GM23338 (cell line): ENCODE measurements at regions not wholly inside any gene's neighbourhood (a gene's known extent, or its start where the extent isn't known, plus 50 kb on each side); places are given as distances from the start of the nearest gene placed in this dataset.

Experiments used
- CREB1 ChIP-seq: fragments of 250-450 bp; sonication (Bioruptor Pico); IDR thresholded peaks from 2 replicates; pipeline ENCODE4 v1.5.0; 2020; ENCODE audit warnings: low read depth, mild to moderate bottlenecking, moderate library complexity
- CTCF ChIP-seq, 2 experiments: fragments of 200-600 bp in 1 of 2; sonication (generic) in 1 of 2; conservative IDR thresholded peaks; 2 replicates each; pipeline versions ENCODE4 v1.5.1 to v1.6.1; 2016 to 2017; ENCODE audit warnings: antibody characterized with exemption in 2 of 2, low read depth in 2 of 2, mild to moderate bottlenecking in 2 of 2, moderate library complexity in 1 of 2
- EZH2 ChIP-seq: fragments of 200-600 bp; sonication (generic); IDR thresholded peaks from one replicate; pipeline ENCODE4 v1.8.0; 2017; ENCODE audit warnings: antibody characterized with exemption, mild to moderate bottlenecking, low read depth; ENCODE audit not compliant: unreplicated experiment
- EZH2phosphoT487 ChIP-seq: fragments of 200-600 bp; sonication (generic); IDR thresholded peaks from one replicate; pipeline ENCODE4 v1.8.1; 2018; ENCODE audit warnings: antibody characterized with exemption; ENCODE audit not compliant: unreplicated experiment
- JUNB ChIP-seq: IDR thresholded peaks from one replicate; pipeline ENCODE4 v1.6.1; 2016; ENCODE audit warnings: antibody characterized with exemption; ENCODE audit not compliant: unreplicated experiment
- NANOG ChIP-seq: IDR thresholded peaks from 2 replicates; pipeline ENCODE4 v1.6.1; 2016; ENCODE audit warnings: antibody characterized with exemption, borderline replicate concordance
- POLR2AphosphoS5 ChIP-seq: IDR thresholded peaks from 2 replicates; pipeline ENCODE4 v1.6.1; 2016; ENCODE audit warnings: antibody characterized with exemption, low read depth
- REST ChIP-seq: IDR thresholded peaks from one replicate; pipeline ENCODE4 v1.6.1; 2018; ENCODE audit warnings: antibody characterized with exemption; ENCODE audit not compliant: unreplicated experiment
- ZNF331 ChIP-seq: fragments of 250-450 bp; sonication (Bioruptor Pico); IDR thresholded peaks from 2 replicates; pipeline ENCODE4 v1.5.0; 2020; ENCODE audit warnings: low read depth, mild to moderate bottlenecking, moderate library complexity
- ZNF462 ChIP-seq: fragments of 250-450 bp; sonication (Bioruptor Pico); IDR thresholded peaks from 2 replicates; pipeline ENCODE4 v1.5.0; 2020; ENCODE audit warnings: mild to moderate bottlenecking, moderate library complexity

- TF ChIP-seq CTCF (conservative IDR thresholded peaks at IDR 0.05; ENCODE audit: low read depth in 2 of 2) (no peak), JUNB (no peak), CREB1 (no peak), POLR2AphosphoS5 (no peak), EZH2 (no peak), ZNF331 (CRISPR knock-in tag) (no peak), EZH2phosphoT487 (no peak), NANOG (no peak), REST (no peak), ZNF462 (CRISPR knock-in tag) (no peak)
These were observed 319.3 kb upstream of the SATB1 start for GRCh38 chr3:18744472-18744871.
